NCI-H1417 (cell line): ENCODE measurements at regions not wholly inside any gene's neighbourhood (a gene's known extent, or its start where the extent isn't known, plus 50 kb on each side); places are given as distances from the start of the nearest gene placed in this dataset.
"Not testable (repeated sequence)": the region's sequence is repeated elsewhere in the genome, so short reads cannot be mapped to it uniquely, and the experiment has no call there.

ENCODE experiments used
- DNase-seq, 3 experiments: peaks; one replicate each; lab custom pipeline; 2025; lab: John Stamatoyannopoulos, UW

DNA sequence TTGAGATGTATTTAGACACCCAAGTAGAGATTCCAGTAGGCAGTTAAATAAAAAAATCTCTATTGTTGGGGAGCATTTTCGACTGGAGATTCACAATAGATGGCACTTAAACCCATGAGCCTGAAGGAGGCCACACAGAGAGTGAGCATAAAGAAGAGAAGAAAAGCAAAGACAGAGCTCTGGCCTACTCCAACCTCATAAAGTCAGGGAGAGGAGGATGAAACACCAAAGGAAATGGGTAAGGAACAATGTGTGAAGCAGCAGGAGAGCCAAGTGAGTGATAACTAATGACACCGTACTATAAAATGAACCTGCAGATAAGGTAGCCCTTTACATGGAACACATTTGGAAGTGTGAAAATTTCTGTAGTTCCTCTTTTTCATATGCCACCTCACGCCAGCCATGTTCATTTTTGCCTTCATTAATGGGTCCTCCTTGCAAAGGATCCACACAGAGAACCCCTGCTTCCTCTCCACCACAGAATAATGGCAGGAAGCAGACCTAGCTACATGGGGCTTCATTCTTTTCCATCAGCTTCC is 150.0 kb upstream of the SYT10 start:
- DNase-seq = no peak

- DNase-seq = no peak
Observed at GRCh38 chr12:33593753-33594152, 154.1 kb upstream of the SYT10 start.

GRCh38 chr12:33596061-33596460 is 156.4 kb upstream of the SYT10 start:
- no peak for DNase-seq

- no peak for DNase-seq
Observed at GRCh38 chr12:33596814-33597213, 157.2 kb upstream of the SYT10 start.

DNA sequence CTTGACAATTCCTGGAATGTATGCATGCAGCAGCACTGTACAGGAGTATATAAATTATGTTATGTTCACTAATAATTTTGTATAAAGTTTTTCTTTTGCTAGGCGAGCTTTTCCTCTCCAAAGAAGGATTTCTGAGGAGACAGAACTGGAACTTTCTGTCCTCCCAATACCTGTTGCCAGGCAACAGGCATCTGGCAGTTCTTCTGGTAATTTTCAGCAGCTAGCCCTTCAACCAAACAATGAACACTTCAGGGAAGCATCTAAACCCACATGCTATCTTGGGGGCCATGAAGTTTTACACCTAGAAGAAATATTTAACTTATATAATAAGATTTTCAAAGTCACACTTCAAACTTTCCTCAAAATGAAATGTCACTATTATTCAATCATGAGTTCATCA is 162.9 kb upstream of the SYT10 start:
- peak in 2 of 3 experiments; percentile 38 to 76 for DNase-seq

DNA sequence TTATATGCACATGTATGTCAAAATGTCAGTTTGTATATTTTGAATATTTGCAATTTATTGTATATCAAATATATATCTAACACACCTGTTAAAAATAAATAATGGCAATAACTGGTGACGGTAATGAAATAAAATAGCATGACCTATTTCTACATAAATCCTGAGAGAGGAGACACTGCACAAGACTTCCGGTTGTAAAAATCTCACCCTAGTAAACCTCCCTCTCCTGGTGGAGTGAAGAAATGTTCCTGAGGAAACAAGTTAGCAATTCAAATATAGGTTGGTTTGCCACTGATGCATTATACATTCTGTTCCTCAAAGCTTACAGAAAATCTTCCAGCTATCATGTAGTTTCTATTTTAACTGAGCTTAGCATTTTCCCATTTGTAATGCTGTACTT is 166.1 kb upstream of the SYT10 start:
- DNase-seq = peak; percentile 8 to 72 (median 12)

GRCh38 chr12:33609910-33610309 is 170.3 kb upstream of the SYT10 start:
- no peak for DNase-seq

DNA sequence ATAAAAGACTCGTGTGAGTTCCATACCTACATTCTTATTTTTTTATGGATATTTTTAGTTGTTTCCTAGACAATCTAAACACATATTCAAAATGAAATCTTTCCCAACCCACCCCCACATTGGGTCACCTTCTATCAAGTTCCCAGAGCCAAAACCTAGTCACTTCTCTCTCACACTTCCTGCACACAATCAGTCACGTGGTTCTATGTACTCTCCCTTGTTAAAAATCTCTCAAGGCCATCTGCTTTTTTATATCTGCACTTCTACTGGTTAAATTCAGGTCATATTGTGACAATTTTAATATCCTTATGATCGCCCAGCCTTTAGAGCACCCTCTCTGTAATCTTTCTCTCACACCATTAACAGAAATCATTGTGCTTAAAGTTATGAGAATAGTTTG is 175.0 kb upstream of the SYT10 start:
- DNase-seq = no peak

- DNase-seq = no peak
Observed at GRCh38 chr12:33617218-33617617, 177.6 kb upstream of the SYT10 start.

DNA sequence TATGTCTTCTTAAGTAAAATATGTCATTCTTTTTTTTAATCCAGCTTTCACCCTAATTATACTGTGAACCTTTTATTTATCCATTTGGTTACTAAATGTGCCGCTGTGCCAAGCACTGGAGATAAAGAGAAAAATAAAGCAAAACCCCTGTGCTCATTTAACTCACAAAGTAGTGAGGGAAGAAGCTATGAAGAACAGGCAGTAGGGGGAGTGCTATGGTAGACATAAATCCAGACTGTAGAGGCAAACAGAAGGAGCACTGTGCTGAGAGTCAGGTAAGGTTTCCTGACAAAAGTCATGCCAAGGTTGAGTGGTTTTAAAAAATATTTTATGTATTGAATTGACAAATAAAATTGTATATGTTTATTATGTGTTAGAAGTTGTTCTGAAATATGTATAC is 188.5 kb upstream of the SYT10 start:
- DNase-seq = peak in 1 of 3 experiments; percentile 26

DNA sequence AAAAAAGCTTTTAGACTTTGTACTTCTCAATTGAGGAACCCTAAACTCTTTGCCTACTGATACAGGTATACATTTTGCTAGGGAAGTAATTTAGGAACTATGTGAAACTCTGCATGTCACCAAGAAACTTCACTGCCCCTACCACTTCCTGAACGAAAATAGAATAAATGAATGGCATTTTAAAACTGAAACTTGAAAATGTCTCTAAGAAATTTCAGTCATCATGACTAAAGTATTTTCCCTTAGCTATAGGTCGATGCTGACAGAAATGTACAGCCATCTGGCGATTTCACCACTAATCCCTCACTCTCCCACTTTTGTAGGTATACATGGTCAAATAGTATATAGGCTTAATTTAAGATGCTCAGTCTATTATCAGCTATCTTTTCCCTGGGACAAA is 194.9 kb upstream of the SYT10 start:
- DNase-seq = no peak

DNA sequence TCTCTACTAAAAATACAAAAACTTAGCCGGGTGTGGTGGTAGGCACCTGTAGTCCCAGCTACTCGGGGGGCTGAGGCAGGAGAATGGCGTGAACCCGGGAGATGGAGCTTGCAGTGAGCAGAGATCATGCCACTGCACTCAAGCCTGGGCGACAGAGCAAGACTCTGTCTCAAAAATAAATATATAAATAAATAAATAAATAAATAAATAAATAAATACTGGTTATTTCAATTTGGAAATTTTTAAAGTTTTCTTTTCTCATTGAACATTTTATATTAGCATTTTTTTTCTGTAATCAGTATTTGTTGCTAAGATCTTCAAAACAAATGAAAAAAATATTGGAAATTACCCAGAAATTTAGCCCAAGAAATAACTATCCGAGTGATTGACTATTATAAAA is 197.3 kb upstream of the SYT10 start:
- not testable (repeated sequence) for DNase-seq

DNA sequence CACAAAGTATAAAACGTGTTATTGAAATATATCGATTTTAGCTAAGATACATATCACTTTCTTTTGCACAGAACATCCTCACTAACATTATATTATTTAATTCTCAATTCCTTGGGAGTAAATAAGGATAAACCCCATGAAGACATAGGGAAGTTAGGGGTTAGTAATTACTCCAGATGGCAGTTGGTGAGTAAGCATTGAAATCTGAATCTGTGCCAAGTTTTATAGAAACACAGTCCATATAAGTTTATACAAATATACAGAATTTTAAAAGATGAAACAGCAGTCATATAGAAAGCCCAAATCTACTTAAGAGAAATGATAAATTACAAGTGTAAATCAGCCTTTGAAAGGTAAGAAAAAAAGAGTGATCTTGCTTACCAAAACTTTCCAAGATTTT is 200.4 kb upstream of the SYT10 start:
- DNase-seq = peak in 1 of 3 experiments; percentile 21

GRCh38 chr12:33649992-33650391 is 210.4 kb upstream of the SYT10 start:
- DNase-seq = peak in 1 of 3 experiments; percentile 13

DNA sequence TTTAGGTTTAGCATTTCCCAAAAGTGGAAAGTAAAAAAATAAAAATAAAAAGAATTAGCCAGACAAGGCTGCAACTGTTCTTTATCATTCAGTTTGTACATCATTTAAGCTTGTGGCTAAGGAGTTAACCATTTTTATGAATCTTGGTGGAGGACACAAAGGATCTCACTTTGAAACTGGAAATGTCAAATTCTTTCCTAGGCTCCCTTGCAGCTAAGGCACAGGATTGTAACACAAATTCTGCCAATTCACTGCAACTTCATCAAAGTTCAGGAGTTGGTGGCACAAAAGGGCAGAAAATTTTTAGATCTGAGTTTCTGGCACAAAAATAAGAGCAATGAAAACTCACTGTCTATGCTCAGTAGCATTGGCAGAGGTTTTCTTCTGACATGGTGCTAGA is 211.2 kb upstream of the SYT10 start:
- no peak for DNase-seq

DNA sequence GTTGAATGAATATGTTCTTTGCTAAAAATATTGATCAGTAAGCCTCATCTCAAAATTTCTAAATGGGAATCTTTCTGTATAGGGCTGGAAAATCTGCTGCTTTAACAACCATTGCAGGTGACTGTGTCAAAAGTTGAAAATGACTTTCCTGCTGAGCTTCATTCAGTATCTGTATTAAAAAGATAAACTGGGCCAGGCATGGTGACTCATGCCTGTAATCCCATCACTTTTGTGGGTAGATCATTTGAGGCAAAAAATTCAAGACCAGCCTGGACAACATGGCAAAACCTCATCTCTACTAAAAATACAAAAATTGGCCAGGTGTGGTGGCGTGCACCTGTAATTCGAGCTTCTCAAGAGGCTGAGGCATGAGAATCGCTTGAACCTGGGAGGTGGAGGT is 213.7 kb upstream of the SYT10 start:
- DNase-seq = no peak

DNA sequence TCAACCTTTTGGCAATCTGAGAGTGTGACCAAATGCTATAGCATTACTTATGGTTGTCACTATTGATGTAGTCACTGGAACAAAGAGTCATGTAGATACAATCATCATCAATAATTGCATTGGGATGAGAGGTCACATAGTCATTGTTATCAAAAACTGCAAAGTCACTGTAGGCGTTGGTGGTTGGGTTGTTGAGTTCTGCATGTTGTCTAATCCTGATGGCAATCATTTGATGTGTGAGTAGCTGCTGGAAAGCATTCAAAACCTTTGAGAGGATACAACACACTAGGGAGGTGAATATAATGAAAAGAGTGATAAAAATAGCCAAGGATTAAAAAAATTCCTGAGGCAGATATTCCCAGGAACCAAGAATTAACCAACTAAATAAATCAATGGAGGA is 214.7 kb upstream of the SYT10 start:
- no peak for DNase-seq

- DNase-seq = no peak
Observed at GRCh38 chr12:33663000-33663654, 223.5 kb upstream of the SYT10 start.

- DNase-seq = no peak
Observed at GRCh38 chr12:33669349-33669748, 229.7 kb upstream of the SYT10 start.

GRCh38 chr12:33670284-33670683 is 230.7 kb upstream of the SYT10 start:
- DNase-seq = no peak

DNA sequence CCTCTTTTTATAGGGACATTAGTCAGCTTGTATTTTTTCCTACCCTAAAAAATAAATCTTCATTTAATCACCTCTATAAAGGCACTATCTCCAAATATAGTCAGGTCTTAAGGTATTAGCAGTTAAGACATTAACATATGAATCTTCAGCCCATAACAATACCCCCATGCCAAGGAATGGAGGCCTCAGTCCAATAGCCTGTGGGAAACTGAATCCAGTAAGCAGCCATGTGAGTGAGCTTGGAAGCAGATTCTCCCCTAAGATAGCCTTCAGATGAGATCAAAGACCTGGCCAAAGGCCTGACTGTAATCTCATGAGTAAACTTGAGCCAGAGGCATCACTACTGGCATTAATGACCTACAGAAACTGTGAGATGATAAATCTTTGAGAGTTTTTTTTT is 232.1 kb upstream of the SYT10 start:
- no peak for DNase-seq

DNA sequence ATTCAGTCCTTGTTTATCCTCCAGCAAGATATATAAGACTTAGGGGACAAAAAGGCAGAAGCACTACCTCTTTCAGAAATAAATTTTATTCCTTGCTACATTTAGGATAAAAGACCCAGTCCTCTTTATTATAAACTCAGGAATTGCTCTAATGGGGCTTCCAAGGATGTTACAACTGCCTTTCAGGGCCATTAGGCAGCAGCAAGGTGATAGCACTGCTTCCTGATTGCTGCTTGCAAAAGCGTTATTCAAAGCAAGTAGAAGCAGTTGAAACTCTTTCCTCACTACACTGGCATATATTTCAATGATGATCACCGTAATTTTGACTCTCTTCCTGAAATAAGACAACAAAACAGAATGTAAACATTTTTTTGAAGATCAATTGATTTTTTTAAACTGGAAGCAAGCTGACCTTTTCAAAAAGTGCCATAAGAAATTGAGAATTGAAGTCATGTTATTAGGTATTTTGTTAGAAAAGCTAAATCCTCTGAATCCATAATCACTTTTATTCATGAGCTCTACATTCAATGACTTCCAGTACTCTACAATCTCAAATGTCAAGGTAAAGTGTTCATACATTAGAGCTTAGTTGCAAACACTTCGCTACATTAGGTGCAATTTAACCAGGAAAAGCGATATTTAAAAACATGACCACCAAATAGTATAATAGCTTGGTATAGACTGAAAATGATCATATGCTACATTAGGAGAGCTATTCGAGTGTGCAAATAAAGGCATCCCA is 233.4 kb upstream of the SYT10 start:
- no peak for DNase-seq

- DNase-seq = no peak
Observed at GRCh38 chr12:33676866-33677265, 237.2 kb upstream of the SYT10 start.
